Effector memory CD4-positive, alpha-beta T cell (primary cell): ENCODE measurements at regions not wholly inside any gene's neighbourhood (a gene's known extent, or its start where the extent isn't known, plus 50 kb on each side); places are given as distances from the start of the nearest gene placed in this dataset.

Source experiments
- DNase-seq, 3 donors: peaks; one replicate each; pipeline ENCODE4 v3.0.0-alpha.2; 2020
- H3K27ac ChIP-seq: 2 replicates; pipeline ENCODE4 v1.7.0; 2013; ENCODE audit warnings: mild to moderate bottlenecking, low read length, moderate library complexity; ENCODE audit not compliant: insufficient read depth, poor library complexity, severe bottlenecking
- H3K27me3 ChIP-seq: replicated peaks from 2 replicates; pipeline ENCODE4 v1.7.0; 2013; ENCODE audit warnings: mild to moderate bottlenecking, low read length; ENCODE audit not compliant: insufficient read depth, control insufficient read depth, poor library complexity, severe bottlenecking
- H3K36me3 ChIP-seq: 2 replicates; pipeline ENCODE4 v1.7.0; 2013; ENCODE audit warnings: mild to moderate bottlenecking, low read length, moderate library complexity; ENCODE audit not compliant: control insufficient read depth, insufficient read depth
- H3K4me1 ChIP-seq: 2 replicates; pipeline ENCODE4 v1.7.0; 2013; ENCODE audit warnings: low read length, mild to moderate bottlenecking; ENCODE audit not compliant: control insufficient read depth, insufficient read depth, poor library complexity, severe bottlenecking
- H3K4me3 ChIP-seq: 2 replicates; pipeline ENCODE4 v1.7.0; 2013; ENCODE audit warnings: low read length, low read depth, mild to moderate bottlenecking; ENCODE audit not compliant: insufficient read depth, poor library complexity, severe bottlenecking
- H3K9me3 ChIP-seq: 2 replicates; pipeline ENCODE4 v1.7.0; 2013; ENCODE audit warnings: mild to moderate bottlenecking, low read length, moderate library complexity; ENCODE audit not compliant: control insufficient read depth

DNA sequence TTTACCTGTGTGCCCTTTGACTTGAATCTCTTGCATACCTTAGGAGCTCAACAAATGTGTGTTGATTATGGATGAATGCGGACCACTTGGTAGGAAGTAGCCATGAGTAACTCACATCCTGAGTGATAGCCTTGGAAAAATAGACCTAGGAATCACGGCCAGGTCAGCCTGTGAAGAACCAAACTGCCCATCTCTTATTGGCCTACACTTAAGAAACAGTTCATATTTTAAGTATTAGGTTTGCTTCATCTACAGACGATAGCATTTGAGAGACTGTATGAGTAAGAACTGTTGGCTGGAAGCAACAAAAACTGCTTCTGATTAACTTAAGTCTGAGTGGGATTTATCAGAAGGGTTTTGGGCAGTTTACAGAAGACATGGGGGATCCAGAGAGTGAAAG lies 152.5 kb upstream of the ADRA1D start:
- Histone ChIP-seq H3K27ac (no peak overlapping the region), H3K9me3 (no peaks in the 10 kb centered on the region), H3K4me3 (no peak overlapping the region), H3K4me1 (no peaks in the 10 kb centered on the region), H3K27me3 (no peaks in the 10 kb centered on the region), H3K36me3 (no peaks in the 10 kb centered on the region)
- DNase-seq, result no peak

DNA sequence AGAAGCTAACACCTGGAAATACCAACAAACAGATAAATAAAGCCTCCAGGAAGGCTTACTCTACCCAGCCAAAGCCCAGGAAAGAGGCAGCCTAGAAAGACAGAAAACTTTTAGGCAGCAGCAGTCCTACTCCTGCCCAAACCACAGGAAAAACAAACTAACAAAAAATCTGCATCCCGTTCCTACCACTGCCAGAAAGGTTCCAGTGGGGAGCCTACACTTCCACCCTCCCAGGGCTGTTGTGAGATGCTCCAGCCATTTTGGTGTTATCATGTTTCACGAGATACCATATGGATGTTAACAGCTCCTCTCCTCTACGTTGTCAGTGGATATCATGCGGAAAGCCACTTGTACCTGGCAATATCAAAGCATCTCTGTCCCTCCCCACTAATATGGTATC lies 135.9 kb upstream of the ADRA1D start:
- peaks cover 4% of the 10 kb centered on the region for H3K27me3 ChIP-seq
- DNase-seq, result no peak
- H3K4me1 ChIP-seq, result no peaks in the 10 kb centered on the region
- no peaks in the 10 kb centered on the region for H3K36me3 ChIP-seq
- H3K27ac ChIP-seq, result no peak overlapping the region
- no peak overlapping the region for H3K4me3 ChIP-seq
- no peaks in the 10 kb centered on the region for H3K9me3 ChIP-seq

DNA sequence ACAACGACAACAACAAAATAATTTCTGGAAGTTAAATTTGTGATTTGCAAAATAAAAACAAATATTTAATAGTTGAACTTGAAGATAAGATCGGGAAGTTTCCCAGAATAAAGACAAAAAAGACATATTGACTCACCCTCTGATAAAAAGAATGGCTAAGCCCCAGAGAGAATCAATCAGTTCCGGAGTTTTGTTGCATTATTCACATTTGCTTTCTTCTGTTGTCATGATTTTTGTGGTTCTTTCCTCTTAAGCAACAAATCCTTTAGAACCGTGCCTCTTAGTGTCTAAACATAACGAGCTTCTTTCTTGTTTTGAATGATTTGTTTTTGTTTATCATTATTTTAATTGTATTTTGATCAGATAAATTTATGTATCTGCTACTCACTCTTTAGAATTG lies 134.9 kb upstream of the ADRA1D start:
- Histone ChIP-seq H3K36me3 (no peaks in the 10 kb centered on the region), H3K4me1 (no peaks in the 10 kb centered on the region), H3K9me3 (no peaks in the 10 kb centered on the region), H3K27ac (no peak overlapping the region), H3K27me3 (peaks cover 4% of the 10 kb centered on the region), H3K4me3 (no peak overlapping the region)
- no peak for DNase-seq

DNA sequence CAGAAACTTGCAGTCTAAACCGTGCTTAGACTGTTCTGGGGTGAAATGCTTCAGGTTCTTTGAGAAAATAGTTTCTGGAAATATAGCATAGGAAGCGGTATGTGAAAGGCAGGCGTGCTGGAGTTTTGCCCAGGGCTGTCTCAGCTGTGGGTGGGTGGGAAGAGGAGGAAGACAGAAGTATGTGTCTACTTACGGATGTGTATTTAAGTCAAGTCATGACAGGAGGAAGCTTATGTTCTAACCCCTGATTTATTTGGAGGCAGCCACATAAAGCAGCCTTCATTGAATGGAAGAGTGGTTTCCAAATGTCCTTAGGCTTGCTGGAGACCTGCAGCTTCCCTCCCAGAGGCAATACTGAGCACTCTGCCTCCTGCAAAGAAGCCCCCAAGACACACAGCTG lies 126.8 kb upstream of the ADRA1D start:
- no peaks in the 10 kb centered on the region for H3K27me3 ChIP-seq
- no peaks in the 10 kb centered on the region for H3K4me1 ChIP-seq
- no peak overlapping the region for H3K27ac ChIP-seq
- no peaks in the 10 kb centered on the region for H3K36me3 ChIP-seq
- DNase-seq, result no peak
- no peak overlapping the region for H3K4me3 ChIP-seq
- H3K9me3 ChIP-seq, result no peaks in the 10 kb centered on the region

DNA sequence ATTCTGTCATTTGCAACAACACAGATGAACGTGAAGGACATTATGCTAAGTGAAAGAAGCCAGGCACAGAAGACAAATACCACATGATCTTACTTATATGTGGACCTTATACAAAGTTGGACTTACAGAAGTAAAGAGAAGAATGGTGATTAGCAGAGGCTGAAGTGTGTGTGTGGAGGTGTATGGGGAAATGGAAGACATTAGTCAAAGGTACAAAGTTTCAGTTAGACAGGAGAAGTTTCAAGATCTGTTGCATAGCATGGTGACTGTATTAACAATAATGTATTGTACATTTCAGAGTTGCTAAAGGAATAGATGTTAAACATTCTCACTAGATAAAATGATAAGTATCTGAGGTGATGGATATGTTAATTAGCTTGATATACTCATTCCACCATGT lies 124.4 kb upstream of the ADRA1D start:
- H3K36me3 ChIP-seq, result no peaks in the 10 kb centered on the region
- no peak for DNase-seq
- no peaks in the 10 kb centered on the region for H3K27me3 ChIP-seq
- no peak overlapping the region for H3K4me3 ChIP-seq
- no peaks in the 10 kb centered on the region for H3K9me3 ChIP-seq
- no peaks in the 10 kb centered on the region for H3K4me1 ChIP-seq
- no peak overlapping the region for H3K27ac ChIP-seq

- H3K36me3 ChIP-seq, result no peaks in the 10 kb centered on the region
- H3K9me3 ChIP-seq, result no peaks in the 10 kb centered on the region
These were observed 122.7 kb upstream of the ADRA1D start for GRCh38 chr20:4371623-4372251.

GRCh38 chr20:4370851-4371250 lies 121.8 kb upstream of the ADRA1D start:
- H3K27ac ChIP-seq, result no peak overlapping the region
- H3K4me1 ChIP-seq, result no peaks in the 10 kb centered on the region
- no peaks in the 10 kb centered on the region for H3K27me3 ChIP-seq
- no peak overlapping the region for H3K4me3 ChIP-seq
- H3K36me3 ChIP-seq, result no peaks in the 10 kb centered on the region
- H3K9me3 ChIP-seq, result no peaks in the 10 kb centered on the region
- no peak for DNase-seq

More at GRCh38 chr20:4371623-4372251, 122.7 kb upstream of the ADRA1D start:
- no peak for DNase-seq
- no peak overlapping the region for H3K27ac ChIP-seq
- H3K27me3 ChIP-seq, result no peaks in the 10 kb centered on the region
- no peak overlapping the region for H3K4me3 ChIP-seq
- no peaks in the 10 kb centered on the region for H3K4me1 ChIP-seq

- no peaks in the 10 kb centered on the region for H3K27me3 ChIP-seq
- H3K4me3 ChIP-seq, result no peak overlapping the region
- no peaks in the 10 kb centered on the region for H3K36me3 ChIP-seq
- DNase-seq, result no peak
- H3K4me1 ChIP-seq, result no peaks in the 10 kb centered on the region
- no peaks in the 10 kb centered on the region for H3K9me3 ChIP-seq
- H3K27ac ChIP-seq, result no peak overlapping the region
These were observed 120.7 kb upstream of the ADRA1D start for GRCh38 chr20:4369798-4370124.

DNA sequence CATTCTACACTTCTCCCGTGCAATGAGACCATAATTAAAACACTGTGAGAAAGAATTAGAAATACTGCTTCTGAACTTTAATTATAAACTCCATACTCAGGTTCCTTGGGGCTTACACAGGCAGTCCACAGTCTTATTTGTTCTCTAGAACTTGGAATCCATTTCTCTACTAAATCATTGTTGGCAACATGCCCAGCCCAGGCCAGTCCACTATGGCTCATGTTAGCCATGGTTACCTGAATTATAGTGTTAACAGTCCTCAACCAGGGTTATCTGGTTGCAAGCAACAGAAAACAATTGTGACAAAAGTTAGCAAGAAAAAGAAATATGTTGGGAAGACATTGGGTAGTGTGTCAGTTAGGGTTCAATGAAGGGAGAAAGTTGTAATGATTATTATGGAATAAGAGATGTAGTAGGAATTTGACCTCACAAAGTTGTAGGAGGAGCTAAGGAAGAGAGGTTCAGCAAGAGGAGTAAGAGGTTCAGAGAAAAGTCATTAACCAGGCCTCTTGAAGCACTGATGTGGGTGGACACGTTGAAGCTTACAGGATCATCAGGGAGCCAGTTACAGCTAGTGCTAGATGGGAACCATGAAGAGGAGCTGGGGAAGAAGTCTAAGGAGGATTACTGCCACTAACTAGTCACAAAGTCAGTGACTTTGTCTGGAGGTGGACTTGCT lies 120.2 kb upstream of the ADRA1D start:
- no peaks in the 10 kb centered on the region for H3K36me3 ChIP-seq
- no peak overlapping the region for H3K27ac ChIP-seq
- no peaks in the 10 kb centered on the region for H3K4me1 ChIP-seq
- no peak overlapping the region for H3K4me3 ChIP-seq
- H3K9me3 ChIP-seq, result no peaks in the 10 kb centered on the region
- no peaks in the 10 kb centered on the region for H3K27me3 ChIP-seq
- no peak for DNase-seq

- H3K4me3 ChIP-seq, result no peak overlapping the region
- H3K36me3 ChIP-seq, result no peaks in the 10 kb centered on the region
- no peaks in the 10 kb centered on the region for H3K27me3 ChIP-seq
- DNase-seq, result no peak
- no peaks in the 10 kb centered on the region for H3K9me3 ChIP-seq
- H3K27ac ChIP-seq, result no peak overlapping the region
- H3K4me1 ChIP-seq, result no peaks in the 10 kb centered on the region
These were observed 117.0 kb upstream of the ADRA1D start for GRCh38 chr20:4366076-4366475.
